ENCODE measurements at regions not wholly inside any gene's neighbourhood (a gene's known extent, or its start where the extent isn't known, plus 50 kb on each side); places are given as distances from the start of the nearest gene placed in this dataset.

GRCh38 chr18:79581911-79582310 lies 97.7 kb upstream of the CTDP1 start:
- H3K4me1 Mint-ChIP-seq (ENCODE audit: low read depth) = no peaks in the 10 kb centered on the region
- no peak for TF ChIP-seq CTCF (IDR thresholded peaks at IDR 0.05)
- Histone ChIP-seq H3K4me1 (ENCODE audit: insufficient read depth, low read length) (peaks cover 7% of the 10 kb centered on the region), H3K27me3 (ENCODE audit: control insufficient read depth in 1 of 2, insufficient read depth in 2 of 2, low read length in 2 of 2) (no peaks in the 10 kb centered on the region), H3K27ac (ENCODE audit: low read depth in 1 of 2, low read length in 2 of 2) (no peak overlapping the region), H3K4me3 (ENCODE audit: low read length) (no peak overlapping the region), H3K36me3 (ENCODE audit: insufficient read depth, low read length) (no peaks in the 10 kb centered on the region), H3K9me3 (ENCODE audit: control insufficient read depth in 1 of 2, insufficient read depth in 1 of 2, low read length in 2 of 2) (no peaks in the 10 kb centered on the region)
- ChIA-PET POLR2A (no interaction called here), CTCF (no interaction called here)
- no peaks in the 10 kb centered on the region for H3K9me3 Mint-ChIP-seq
- no peak for ATAC-seq (ENCODE audit: poor library complexity)
- DNase-seq = no peak
- no peaks in the 10 kb centered on the region for H3K27me3 Mint-ChIP-seq
- intact Hi-C loops (cut with DNase I, micrococcal nuclease) = no loop called here
- no peaks in the 10 kb centered on the region for H3K36me3 Mint-ChIP-seq (ENCODE audit: low read depth)
- no peak overlapping the region for H3K27ac Mint-ChIP-seq
- no peak overlapping the region for H3K4me3 Mint-ChIP-seq

GRCh38 chr18:79582978-79583377 lies 96.6 kb upstream of the CTDP1 start:
- intact Hi-C loops (cut with DNase I, micrococcal nuclease) = no loop called here
- CTCF ChIA-PET = no interaction called here

GRCh38 chr18:79583426-79583825 lies 96.2 kb upstream of the CTDP1 start:
- ChIA-PET POLR2A (no interaction called here), CTCF (no interaction called here)
- H3K9me3 ChIP-seq (ENCODE audit: control insufficient read depth in 1 of 2, insufficient read depth in 1 of 2, low read length in 2 of 2) = peaks cover 0 to 3% of the 10 kb centered on the region in 2 experiments
- no peak overlapping the region for H3K4me3 ChIP-seq (ENCODE audit: low read length)
- H3K4me3 Mint-ChIP-seq = no peak overlapping the region
- H3K36me3 ChIP-seq (ENCODE audit: insufficient read depth, low read length) = no peaks in the 10 kb centered on the region
- H3K27me3 ChIP-seq (ENCODE audit: control insufficient read depth in 1 of 2, insufficient read depth in 2 of 2, low read length in 2 of 2) = peaks cover 0 to 1% of the 10 kb centered on the region in 2 experiments
- no peaks in the 10 kb centered on the region for H3K36me3 Mint-ChIP-seq (ENCODE audit: low read depth)
- ATAC-seq (ENCODE audit: poor library complexity) (no peak), DNase-seq (no peak)
- no peak overlapping the region for H3K27ac ChIP-seq (ENCODE audit: low read depth in 1 of 2, low read length in 2 of 2)
- no peaks in the 10 kb centered on the region for H3K4me1 Mint-ChIP-seq (ENCODE audit: low read depth)
- H3K27ac Mint-ChIP-seq = no peak overlapping the region
- H3K4me1 ChIP-seq (ENCODE audit: insufficient read depth, low read length) = no peaks in the 10 kb centered on the region
- intact Hi-C loops (cut with DNase I, micrococcal nuclease) = no loop called here
- TF ChIP-seq CTCF (IDR thresholded peaks at IDR 0.05) = no peak
- no peaks in the 10 kb centered on the region for H3K9me3 Mint-ChIP-seq
- H3K27me3 Mint-ChIP-seq = no peaks in the 10 kb centered on the region

More at GRCh38 chr18:79582978-79583377, 96.6 kb upstream of the CTDP1 start:
- Histone ChIP-seq H3K36me3 (ENCODE audit: insufficient read depth, low read length) (no peaks in the 10 kb centered on the region), H3K9me3 (ENCODE audit: control insufficient read depth in 1 of 2, insufficient read depth in 1 of 2, low read length in 2 of 2) (peaks cover 0 to 3% of the 10 kb centered on the region in 2 experiments), H3K4me1 (ENCODE audit: insufficient read depth, low read length) (peaks cover under 1% of the 10 kb centered on the region), H3K27ac (ENCODE audit: low read depth in 1 of 2, low read length in 2 of 2) (no peak overlapping the region), H3K4me3 (ENCODE audit: low read length) (no peak overlapping the region), H3K27me3 (ENCODE audit: control insufficient read depth in 1 of 2, insufficient read depth in 2 of 2, low read length in 2 of 2) (no peaks in the 10 kb centered on the region)
- H3K27me3 Mint-ChIP-seq = no peaks in the 10 kb centered on the region
- ATAC-seq (ENCODE audit: poor library complexity) (no peak), DNase-seq (no peak)
- TF ChIP-seq CTCF (IDR thresholded peaks at IDR 0.05) = no peak
- POLR2A ChIA-PET = no interaction called here
- no peak overlapping the region for H3K27ac Mint-ChIP-seq
- no peaks in the 10 kb centered on the region for H3K4me1 Mint-ChIP-seq (ENCODE audit: low read depth)
- no peaks in the 10 kb centered on the region for H3K9me3 Mint-ChIP-seq
- no peaks in the 10 kb centered on the region for H3K36me3 Mint-ChIP-seq (ENCODE audit: low read depth)
- no peak overlapping the region for H3K4me3 Mint-ChIP-seq
